Fibroblast of pulmonary artery (primary cell): ENCODE measurements at regions not wholly inside any gene's neighbourhood (a gene's known extent, or its start where the extent isn't known, plus 50 kb on each side); places are given as distances from the start of the nearest gene placed in this dataset.

Source experiments
- DNase-seq: peaks from one replicate; pipeline ENCODE4 v3.0.0-alpha.2; 2010; ENCODE audit warnings: low read depth
- H3K4me3 ChIP-seq: replicated peaks from 2 replicates; pipeline ENCODE4 v1.5.1; 2011; ENCODE audit warnings: low read depth, mild to moderate bottlenecking, control low read depth, low read length, moderate library complexity
- TF ChIP-seq, protein P1 (sequence below): IDR thresholded peaks from 2 replicates; pipeline ENCODE4 v1.5.1; 2011; ENCODE audit warnings: mild to moderate bottlenecking, control low read depth, low read length, inconsistent platforms; ENCODE audit errors: missing control alignments

DNA sequence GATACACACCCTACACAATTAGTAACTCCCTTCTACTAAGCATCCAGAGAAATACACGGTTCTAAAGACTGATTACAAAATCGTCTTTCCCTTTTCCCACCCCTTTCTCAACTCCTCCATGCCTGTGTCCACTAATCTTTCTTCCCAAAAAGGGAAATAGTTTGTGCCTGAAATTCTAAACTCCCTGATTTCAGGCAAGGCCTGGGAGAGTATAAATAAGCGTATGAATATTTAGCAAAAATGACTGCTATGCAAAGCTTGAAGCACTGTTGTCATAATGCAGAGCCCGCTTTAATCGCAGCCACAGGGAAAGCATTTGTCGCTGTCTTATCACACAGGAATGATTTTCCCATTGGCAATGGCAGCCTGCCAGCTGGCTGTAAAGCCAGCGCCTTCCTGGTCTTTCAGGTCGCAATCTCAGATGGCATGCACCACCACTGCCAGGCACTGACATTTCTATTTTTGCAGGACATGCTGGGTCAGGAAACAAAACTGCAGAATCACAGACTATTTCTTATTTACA, 142.9 kb upstream of the PCGF5 start:
- peak; percentile 49 for DNase-seq
- H3K4me3 ChIP-seq, result no peak overlapping the region
- TF ChIP-seq, protein P1, sequence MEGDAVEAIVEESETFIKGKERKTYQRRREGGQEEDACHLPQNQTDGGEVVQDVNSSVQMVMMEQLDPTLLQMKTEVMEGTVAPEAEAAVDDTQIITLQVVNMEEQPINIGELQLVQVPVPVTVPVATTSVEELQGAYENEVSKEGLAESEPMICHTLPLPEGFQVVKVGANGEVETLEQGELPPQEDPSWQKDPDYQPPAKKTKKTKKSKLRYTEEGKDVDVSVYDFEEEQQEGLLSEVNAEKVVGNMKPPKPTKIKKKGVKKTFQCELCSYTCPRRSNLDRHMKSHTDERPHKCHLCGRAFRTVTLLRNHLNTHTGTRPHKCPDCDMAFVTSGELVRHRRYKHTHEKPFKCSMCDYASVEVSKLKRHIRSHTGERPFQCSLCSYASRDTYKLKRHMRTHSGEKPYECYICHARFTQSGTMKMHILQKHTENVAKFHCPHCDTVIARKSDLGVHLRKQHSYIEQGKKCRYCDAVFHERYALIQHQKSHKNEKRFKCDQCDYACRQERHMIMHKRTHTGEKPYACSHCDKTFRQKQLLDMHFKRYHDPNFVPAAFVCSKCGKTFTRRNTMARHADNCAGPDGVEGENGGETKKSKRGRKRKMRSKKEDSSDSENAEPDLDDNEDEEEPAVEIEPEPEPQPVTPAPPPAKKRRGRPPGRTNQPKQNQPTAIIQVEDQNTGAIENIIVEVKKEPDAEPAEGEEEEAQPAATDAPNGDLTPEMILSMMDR, result no peak

GRCh38 chr10:91080776-91081175, 139.7 kb upstream of the PCGF5 start:
- H3K4me3 ChIP-seq, result no peak overlapping the region
- TF ChIP-seq, protein P1, result no peak
- no peak for DNase-seq

GRCh38 chr10:91082447-91082846, 138.0 kb upstream of the PCGF5 start:
- TF ChIP-seq, protein P1, result no peak
- no peak overlapping the region for H3K4me3 ChIP-seq
- DNase-seq, result no peak

- peak; percentile 24 for DNase-seq
These were observed 131.9 kb upstream of the PCGF5 start for GRCh38 chr10:91088300-91089140.

GRCh38 chr10:91090761-91091529, 129.5 kb upstream of the PCGF5 start:
- TF ChIP-seq, protein P1, result peak; percentile 31
- H3K4me3 ChIP-seq, result no peak overlapping the region
- no peak for DNase-seq

More at GRCh38 chr10:91088300-91089140, 131.9 kb upstream of the PCGF5 start:
- no peak overlapping the region for H3K4me3 ChIP-seq
- TF ChIP-seq, protein P1, result peak; percentile 17

GRCh38 chr10:91091780-91092179, 128.7 kb upstream of the PCGF5 start:
- TF ChIP-seq, protein P1, result no peak
- DNase-seq, result no peak
- no peak overlapping the region for H3K4me3 ChIP-seq
